ENCODE measurements at regions not wholly inside any gene's neighbourhood (a gene's known extent, or its start where the extent isn't known, plus 50 kb on each side); places are given as distances from the start of the nearest gene placed in this dataset.

- TF ChIP-seq CTCF (IDR thresholded peaks at IDR 0.05; ENCODE audit: low read depth, low read length) (no peak), EZH2phosphoT487 (IDR thresholded peaks at IDR 0.05; ENCODE audit: low read depth) (no peak)
These were observed 269.9 kb upstream of the FZD8 start for GRCh38 chr10:35911954-35912353.

All from OCI-LY3 (cell line).